HepG2 (cell line): ENCODE measurements at regions not wholly inside any gene's neighbourhood (a gene's known extent, or its start where the extent isn't known, plus 50 kb on each side); places are given as distances from the start of the nearest gene placed in this dataset.

Source experiments
- ATAC-seq: fragments of 200-7000 bp; cut with Tn5 transposase; 3 replicates; pipeline ENCODE4 v1.9.1; 2020; ENCODE audit warnings: mild to moderate bottlenecking, moderate library complexity
- BruUV-seq: library from RNA; stranded (reverse); fragments of 400-500 nt; replicated peaks from 2 replicates; lab custom pipeline; 2021; lab: Mats Ljungman, UMichigan
- CTCF ChIA-PET: fragments of 300-600 bp; formaldehyde crosslinking; extraction: SDS; loops from one replicate; lab custom pipeline; 2021; ENCODE audit warnings: low total read pairs, inconsistent platforms, low intra/inter-chr PET ratio; lab: Yijun Ruan, JAX
- POLR2A ChIA-PET: fragments of 350-600 bp; sonication (Branson Sonifier 250); formaldehyde crosslinking; loops from one replicate; lab custom pipeline; 2020; ENCODE audit warnings: antibody characterized with exemption, inconsistent platforms; lab: Yijun Ruan, JAX
- DNase-seq: peaks from one replicate; pipeline ENCODE4 v3.0.0-alpha.2; 2015; ENCODE audit warnings: low spot score
- FAIRE-seq: peaks from 3 replicates; lab custom pipeline; 2011; peaks lifted over from hg19 to GRCh38; lab: Jason Lieb, UNC
- H2AFZ ChIP-seq: one replicate; pipeline ENCODE4 v1.6.1; 2011; ENCODE audit warnings: low read length, inconsistent platforms
- H3K27ac ChIP-seq: fragments of 300-600 bp; 3 replicates; pipeline ENCODE4 v1.8.0; 2011; ENCODE audit warnings: mixed run types, mild to moderate bottlenecking, mixed read lengths, low read length, inconsistent platforms; ENCODE audit not compliant: insufficient read depth; ENCODE audit errors: extremely low read length
- H3K27me3 ChIP-seq, 2 experiments: fragments of 200-600 bp in 1 of 2; 2 replicates in 1 of 2; 3 replicates in 1 of 2; pipeline versions ENCODE4 v1.6.0 to v1.8.0; 2011; ENCODE audit warnings: low read length in 2 of 2, mild to moderate bottlenecking in 2 of 2, moderate library complexity in 2 of 2, inconsistent platforms in 1 of 2; ENCODE audit not compliant: insufficient read depth in 2 of 2, control insufficient read depth in 1 of 2
- H3K36me3 ChIP-seq, 2 experiments: fragments of 200-600 bp in 1 of 2; replicated peaks in 1 of 2; 2 replicates in 1 of 2; 3 replicates in 1 of 2; pipeline versions ENCODE4 v1.5.1 to v1.8.0; 2011; ENCODE audit warnings: low read length in 2 of 2, inconsistent platforms in 1 of 2; ENCODE audit not compliant: insufficient read depth in 2 of 2, control insufficient read depth in 1 of 2
- H3K4me1 ChIP-seq: 2 replicates; pipeline ENCODE4 v1.5.1; 2012; ENCODE audit warnings: low read length, inconsistent platforms; ENCODE audit not compliant: insufficient read depth
- H3K4me2 ChIP-seq: 2 replicates; pipeline ENCODE4 v1.6.0; 2011; ENCODE audit warnings: low read depth, low read length, inconsistent platforms
- H3K4me3 ChIP-seq, 3 experiments: fragments of 200-600 bp in 1 of 3; sonication (generic), shearing (Covaris generic) in 1 of 3; replicated peaks in 1 of 3; 2 replicates each; pipeline ENCODE4 v1.5.1; 2011 to 2016; ENCODE audit warnings: low read length in 3 of 3, inconsistent platforms in 2 of 3, low read depth in 2 of 3, mild to moderate bottlenecking in 2 of 3, control low read depth in 1 of 3, mixed read lengths in 1 of 3; ENCODE audit not compliant: insufficient read depth in 1 of 3
- H3K79me2 ChIP-seq: one replicate; pipeline ENCODE4 v1.6.1; 2011; ENCODE audit warnings: low read length, inconsistent platforms; ENCODE audit not compliant: insufficient read depth
- H3K9ac ChIP-seq: 2 replicates; pipeline ENCODE4 v1.6.0; 2011; ENCODE audit warnings: mild to moderate bottlenecking, low read depth, low read length, inconsistent platforms; ENCODE audit not compliant: insufficient read depth
- H3K9me3 ChIP-seq: 2 replicates; pipeline ENCODE4 v1.5.1; 2012; ENCODE audit warnings: mild to moderate bottlenecking, low read length
- H4K20me1 ChIP-seq: 2 replicates; pipeline ENCODE4 v1.6.0; 2011; ENCODE audit warnings: inconsistent platforms, mild to moderate bottlenecking, low read length, moderate library complexity; ENCODE audit not compliant: insufficient read depth
- BCL6 ChIP-seq: IDR thresholded peaks from 2 replicates; pipeline ENCODE4 v1.6.1; 2016; ENCODE audit warnings: missing genetic modification reagents, missing compliant biosample characterization
- E2F2 ChIP-seq: sonication (generic); formaldehyde crosslinking; IDR thresholded peaks from 2 replicates; pipeline ENCODE4 v1.4.0; 2020; ENCODE audit warnings: missing genetic modification reagents, borderline replicate concordance
- ELF1 ChIP-seq: sonication (generic); formaldehyde crosslinking; IDR thresholded peaks from 2 replicates; pipeline ENCODE4 v1.4.0; 2020; ENCODE audit warnings: missing genetic modification reagents
- RBM39 ChIP-seq: fragments of 200-400 bp; formaldehyde crosslinking; IDR thresholded peaks from one replicate; pipeline ENCODE4 v1.6.1; 2018; ENCODE audit warnings: antibody characterized with exemption, mild to moderate bottlenecking, low read depth, low read length; ENCODE audit not compliant: poor library complexity, severe bottlenecking
- ZHX1 ChIP-seq: sonication (generic); formaldehyde crosslinking; IDR thresholded peaks from 2 replicates; pipeline ENCODE4 v1.8.1; 2022; ENCODE audit warnings: low read depth, mild to moderate bottlenecking, missing genetic modification reagents
- ZMAT5 ChIP-seq: sonication (generic); formaldehyde crosslinking; IDR thresholded peaks from 2 replicates; pipeline ENCODE4 v1.5.0; 2020; ENCODE audit warnings: mild to moderate bottlenecking, low read depth, missing genetic modification reagents, borderline replicate concordance
- ZNF841 ChIP-seq: sonication (generic); formaldehyde crosslinking; IDR thresholded peaks from 2 replicates; pipeline ENCODE4 v1.8.1; 2023; ENCODE audit warnings: missing genetic modification reagents, borderline replicate concordance
- WGBS: methylation state at CpG from one replicate; pipeline ENCODE4 v1.1.6; 2017; ENCODE audit warnings: low lambda C conversion rate; 5-methylcytosine and 5-hydroxymethylcytosine counted together
- in situ Hi-C: cut with HindIII; loops from 2 replicates; pipeline ENCODE4 v1.10.0; 2017; ENCODE audit warnings: low pct_unique_long_range_greater_than_20kb; ENCODE audit not compliant: extremely low pct_ligation_motif_present
- intact Hi-C: fragments of 100-400 bp; cut with micrococcal nuclease; formaldehyde crosslinking; loops from one replicate; pipeline ENCODE4 v1.10.0; 2022; ENCODE audit not compliant: unreplicated experiment

- Histone ChIP-seq H2AFZ (no peak overlapping the region), H4K20me1 (no peaks in the 10 kb centered on the region), H3K9ac (no peak overlapping the region), H3K36me3 (no peaks in the 10 kb centered on the region), H3K79me2 (no peaks in the 10 kb centered on the region), H3K4me1 (no peaks in the 10 kb centered on the region), H3K27ac (no peak overlapping the region), H3K4me2 (no peak overlapping the region), H3K4me3 (no peak overlapping the region), H3K27me3 (peaks cover 5 to 39% of the 10 kb centered on the region in 2 experiments)
- WGBS, result 2% methylated on average over 9 of the region's 9 CpGs
- ATAC-seq, result no peak
- in situ Hi-C loops, result no loop called here
- DNase-seq, result no peak
- no peak for FAIRE-seq
- intact Hi-C loops, result no loop called here
- POLR2A ChIA-PET, result no interaction called here
- BruUV-seq, result no TSS peak
- no peak for TF ChIP-seq ZMAT5 (CRISPR knock-in tag)
- TF ChIP-seq, all 625 proteins: peak for 0
- CTCF ChIA-PET, result no interaction called here
- no peaks in the 10 kb centered on the region for H3K9me3 ChIP-seq
Measured at GRCh38 chr20:51116765-51117686, 94.1 kb upstream of the KCNG1 start.

- no TSS peak for BruUV-seq
- intact Hi-C loops (no loop called here), in situ Hi-C loops (no loop called here)
- DNase-seq, result no peak
- H3K4me3 ChIP-seq, result no peak overlapping the region
- H3K9ac ChIP-seq, result no peak overlapping the region
- no peak overlapping the region for H3K4me2 ChIP-seq
- ATAC-seq, result no peak
- no peaks in the 10 kb centered on the region for H3K9me3 ChIP-seq
- ChIA-PET POLR2A (no interaction called here), CTCF (no interaction called here)
- H3K4me1 ChIP-seq, result no peaks in the 10 kb centered on the region
- H3K27ac ChIP-seq, result no peak overlapping the region
- H4K20me1 ChIP-seq, result no peaks in the 10 kb centered on the region
- H3K79me2 ChIP-seq, result no peaks in the 10 kb centered on the region
- 19% methylated on average over 8 of the region's 8 CpGs for WGBS
- H3K36me3 ChIP-seq, result no peaks in the 10 kb centered on the region
- no peak for FAIRE-seq
- peaks cover 3 to 42% of the 10 kb centered on the region in 2 experiments; a peak in 4 of 5 replicates for H3K27me3 ChIP-seq
- H2AFZ ChIP-seq, result no peak overlapping the region
- TF ChIP-seq RBM39, result no peak
- no peak for TF ChIP-seq ZNF841
- no peak for TF ChIP-seq BCL6 (CRISPR knock-in tag)
- no peak for TF ChIP-seq ELF1
- no peak for TF ChIP-seq ZHX1
- no peak for TF ChIP-seq E2F2 (CRISPR knock-in tag)
Measured at GRCh38 chr20:51111290-51111689, 88.4 kb upstream of the KCNG1 start.
